Stomach (tissue), 4 donors: ENCODE measurements at regions not wholly inside any gene's neighbourhood (a gene's known extent, or its start where the extent isn't known, plus 50 kb on each side); places are given as distances from the start of the nearest gene placed in this dataset.

Experiments used
- EP300 ChIP-seq: sonication (generic); formaldehyde crosslinking; IDR thresholded peaks from one replicate; pipeline ENCODE4 v1.6.1; 2017; ENCODE audit warnings: antibody characterized with exemption
- POLR2A ChIP-seq, 4 donors: fragments of 450-650 bp; IDR thresholded peaks; one replicate each; pipeline ENCODE4 v1.6.1; 2016; ENCODE audit warnings: antibody characterized with exemption in 4 of 4, control low read depth in 2 of 4, mild to moderate bottlenecking in 1 of 4, moderate library complexity in 1 of 4
- POLR2AphosphoS5 ChIP-seq, 3 donors: sonication (generic); formaldehyde crosslinking; IDR thresholded peaks; one replicate each; pipeline ENCODE4 v1.6.1; 2016; ENCODE audit warnings: antibody characterized with exemption in 3 of 3
- TF ChIP-seq, protein P1 (sequence below), 7 experiments: fragments of 450-650 bp in 4 of 7; fragments of 200-600 bp in 3 of 7; sonication (generic) in 3 of 7; IDR thresholded peaks; one replicate each; pipeline ENCODE4 v1.5.1; 2016 to 2019; ENCODE audit warnings: antibody characterized with exemption in 7 of 7, control low read depth in 2 of 7, mild to moderate bottlenecking in 1 of 7

DNA sequence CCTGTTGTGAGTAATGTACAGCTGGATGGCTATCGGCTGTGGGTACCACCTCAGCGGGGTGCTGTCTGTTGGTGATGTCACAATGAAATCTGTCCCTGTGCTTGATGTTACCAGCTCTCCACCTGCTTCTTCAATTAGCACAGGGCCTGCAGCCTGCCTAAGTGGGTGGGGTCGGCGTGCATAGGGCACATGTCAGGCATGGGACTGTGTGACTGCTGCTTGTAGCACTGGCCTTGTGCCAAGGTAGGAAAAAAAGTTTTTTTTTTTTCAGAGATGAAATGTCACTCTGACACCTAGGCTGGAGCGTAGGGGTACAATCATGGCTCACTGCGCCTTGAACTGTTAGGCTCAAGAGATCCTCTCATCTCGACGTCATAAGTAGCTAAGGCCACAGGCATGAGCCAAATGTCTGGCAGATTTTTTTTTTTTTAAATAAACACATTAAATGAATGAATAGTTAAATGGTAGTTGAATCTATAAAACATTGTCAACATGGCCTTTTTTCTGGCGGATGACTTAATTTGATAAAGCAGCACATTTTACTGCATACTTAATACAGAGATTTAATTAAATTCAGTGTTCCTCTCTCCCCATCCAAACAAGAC is 222.5 kb downstream of the NXNL2 start:
- TF ChIP-seq POLR2A (IDR thresholded peaks at IDR 0.05) (no peak), EP300 (no peak), POLR2AphosphoS5 (IDR thresholded peaks at IDR 0.05) (no peak)
- TF ChIP-seq, protein P1, sequence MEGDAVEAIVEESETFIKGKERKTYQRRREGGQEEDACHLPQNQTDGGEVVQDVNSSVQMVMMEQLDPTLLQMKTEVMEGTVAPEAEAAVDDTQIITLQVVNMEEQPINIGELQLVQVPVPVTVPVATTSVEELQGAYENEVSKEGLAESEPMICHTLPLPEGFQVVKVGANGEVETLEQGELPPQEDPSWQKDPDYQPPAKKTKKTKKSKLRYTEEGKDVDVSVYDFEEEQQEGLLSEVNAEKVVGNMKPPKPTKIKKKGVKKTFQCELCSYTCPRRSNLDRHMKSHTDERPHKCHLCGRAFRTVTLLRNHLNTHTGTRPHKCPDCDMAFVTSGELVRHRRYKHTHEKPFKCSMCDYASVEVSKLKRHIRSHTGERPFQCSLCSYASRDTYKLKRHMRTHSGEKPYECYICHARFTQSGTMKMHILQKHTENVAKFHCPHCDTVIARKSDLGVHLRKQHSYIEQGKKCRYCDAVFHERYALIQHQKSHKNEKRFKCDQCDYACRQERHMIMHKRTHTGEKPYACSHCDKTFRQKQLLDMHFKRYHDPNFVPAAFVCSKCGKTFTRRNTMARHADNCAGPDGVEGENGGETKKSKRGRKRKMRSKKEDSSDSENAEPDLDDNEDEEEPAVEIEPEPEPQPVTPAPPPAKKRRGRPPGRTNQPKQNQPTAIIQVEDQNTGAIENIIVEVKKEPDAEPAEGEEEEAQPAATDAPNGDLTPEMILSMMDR (IDR thresholded peaks at IDR 0.05), result no peak
